ENCODE measurements at regions not wholly inside any gene's neighbourhood (a gene's known extent, or its start where the extent isn't known, plus 50 kb on each side); places are given as distances from the start of the nearest gene placed in this dataset.

GRCh38 chr13:106349080-106349931, 186.2 kb downstream of the EFNB2 start:
- peak; percentile 11 for DNase-seq

- peak; percentile 65 for DNase-seq
Measured at GRCh38 chr13:106348075-106348840, 187.2 kb downstream of the EFNB2 start.

GRCh38 chr13:106344342-106344741, 191.1 kb downstream of the EFNB2 start:
- DNase-seq, result no peak

- DNase-seq, result no peak
Measured at GRCh38 chr13:106343836-106344235, 191.6 kb downstream of the EFNB2 start.

GRCh38 chr13:106340249-106340648, 195.2 kb downstream of the EFNB2 start:
- no peak for DNase-seq

GRCh38 chr13:106337096-106337850, 198.2 kb downstream of the EFNB2 start:
- DNase-seq, result no peak

GRCh38 chr13:106336668-106337067, 198.8 kb downstream of the EFNB2 start:
- no peak for DNase-seq

- no peak for DNase-seq
Measured at GRCh38 chr13:106332621-106333020, 202.8 kb downstream of the EFNB2 start.

- DNase-seq, result no peak
Measured at GRCh38 chr13:106331116-106331515, 204.3 kb downstream of the EFNB2 start.

GRCh38 chr13:106329941-106330340, 205.5 kb downstream of the EFNB2 start:
- DNase-seq, result no peak

- no peak for DNase-seq
Measured at GRCh38 chr13:106326751-106327150, 208.7 kb downstream of the EFNB2 start.

GRCh38 chr13:106324444-106324843, 211.0 kb downstream of the EFNB2 start:
- DNase-seq, result no peak

- no peak for DNase-seq
Measured at GRCh38 chr13:106322628-106323027, 212.8 kb downstream of the EFNB2 start.

- peak; percentile 85 for DNase-seq
Measured at GRCh38 chr13:106318941-106319411, 216.5 kb downstream of the EFNB2 start.

GRCh38 chr13:106314417-106314816, 221.0 kb downstream of the EFNB2 start:
- DNase-seq, result no peak

- no peak for DNase-seq
Measured at GRCh38 chr13:106311004-106311403, 224.5 kb downstream of the EFNB2 start.

GRCh38 chr13:106310291-106310865, 225.1 kb downstream of the EFNB2 start:
- DNase-seq, result no peak

GRCh38 chr13:106306748-106307277, 228.6 kb downstream of the EFNB2 start:
- DNase-seq, result no peak

- no peak for DNase-seq
Measured at GRCh38 chr13:106302843-106303242, 232.6 kb downstream of the EFNB2 start.

- DNase-seq, result no peak
Measured at GRCh38 chr13:106302011-106302410, 233.5 kb downstream of the EFNB2 start.

- no peak for DNase-seq
Measured at GRCh38 chr13:106299621-106300020, 235.8 kb downstream of the EFNB2 start.

- no peak for DNase-seq
Measured at GRCh38 chr13:106297283-106297682, 238.2 kb downstream of the EFNB2 start.

GRCh38 chr13:106296723-106297122, 238.7 kb downstream of the EFNB2 start:
- DNase-seq, result no peak

Data from EL (cell line).